Nephron progenitor cell (in vitro differentiated cells): ENCODE measurements at regions not wholly inside any gene's neighbourhood (a gene's known extent, or its start where the extent isn't known, plus 50 kb on each side); places are given as distances from the start of the nearest gene placed in this dataset.

Experiments used
- DNase-seq: peaks from one replicate; pipeline ENCODE4 v3.0.0; 2021
- H3K27ac Mint-ChIP-seq: 2 replicates; pipeline ENCODE4 v1.8.0; 2021; ENCODE audit warnings: mild to moderate bottlenecking, moderate library complexity, mixed read lengths
- H3K27me3 Mint-ChIP-seq: 2 replicates; pipeline ENCODE4 v1.8.0; 2021; ENCODE audit warnings: mild to moderate bottlenecking, low read depth, mixed read lengths; ENCODE audit not compliant: poor library complexity
- H3K36me3 Mint-ChIP-seq: 2 replicates; pipeline ENCODE4 v1.8.0; 2021; ENCODE audit warnings: low read depth, mixed read lengths
- H3K4me1 Mint-ChIP-seq: 2 replicates; pipeline ENCODE4 v1.8.0; 2021; ENCODE audit warnings: mixed read lengths
- H3K4me3 Mint-ChIP-seq: 2 replicates; pipeline ENCODE4 v1.8.0; 2021; ENCODE audit warnings: mild to moderate bottlenecking, moderate library complexity, mixed read lengths
- H3K9me3 Mint-ChIP-seq: 2 replicates; pipeline ENCODE4 v1.8.0; 2021; ENCODE audit warnings: mild to moderate bottlenecking, moderate library complexity, mixed read lengths
- CTCF ChIP-seq: fragments of 200-600 bp; sonication (generic); IDR thresholded peaks from 2 replicates; pipeline ENCODE4 v1.5.0; 2021; ENCODE audit warnings: antibody characterized with exemption

GRCh38 chr6:40082278-40083043 is 148.2 kb upstream of the MOCS1 start:
- Mint-ChIP-seq H3K4me1 (no peaks in the 10 kb centered on the region), H3K36me3 (no peaks in the 10 kb centered on the region), H3K4me3 (no peak overlapping the region), H3K27me3 (peaks cover 6% of the 10 kb centered on the region), H3K27ac (no peak overlapping the region), H3K9me3 (no peaks in the 10 kb centered on the region)
- no peak for TF ChIP-seq CTCF
- DNase-seq = no peak

GRCh38 chr6:40077736-40078135 is 143.5 kb upstream of the MOCS1 start:
- TF ChIP-seq CTCF = no peak
- Mint-ChIP-seq H3K36me3 (no peaks in the 10 kb centered on the region), H3K4me1 (peaks cover 11% of the 10 kb centered on the region), H3K27me3 (peaks cover 9% of the 10 kb centered on the region), H3K9me3 (no peaks in the 10 kb centered on the region), H3K27ac (no peak overlapping the region), H3K4me3 (no peak overlapping the region)
- no peak for DNase-seq

GRCh38 chr6:40077315-40077714 is 143.1 kb upstream of the MOCS1 start:
- no peak for TF ChIP-seq CTCF
- H3K4me1 Mint-ChIP-seq = peaks cover 11% of the 10 kb centered on the region
- DNase-seq = no peak
- H3K27me3 Mint-ChIP-seq = peaks cover 12% of the 10 kb centered on the region
- no peaks in the 10 kb centered on the region for H3K36me3 Mint-ChIP-seq
- H3K9me3 Mint-ChIP-seq = no peaks in the 10 kb centered on the region
- H3K4me3 Mint-ChIP-seq = no peak overlapping the region
- H3K27ac Mint-ChIP-seq = no peak overlapping the region

GRCh38 chr6:40075056-40075590 is 140.9 kb upstream of the MOCS1 start:
- Mint-ChIP-seq H3K4me3 (no peak overlapping the region), H3K4me1 (peaks cover 11% of the 10 kb centered on the region), H3K27me3 (peaks cover 6% of the 10 kb centered on the region), H3K9me3 (no peaks in the 10 kb centered on the region), H3K36me3 (no peaks in the 10 kb centered on the region), H3K27ac (no peak overlapping the region)
- no peak for DNase-seq
- no peak for TF ChIP-seq CTCF

GRCh38 chr6:40074306-40075055 is 140.2 kb upstream of the MOCS1 start:
- peak overlapping the region; percentile 5 for H3K27ac Mint-ChIP-seq

More at GRCh38 chr6:40074306-40075055, 140.2 kb upstream of the MOCS1 start:
- Mint-ChIP-seq H3K4me3 (no peak overlapping the region), H3K36me3 (no peaks in the 10 kb centered on the region), H3K27me3 (peaks cover 6% of the 10 kb centered on the region), H3K4me1 (peaks cover 11% of the 10 kb centered on the region), H3K9me3 (no peaks in the 10 kb centered on the region)
- TF ChIP-seq CTCF = no peak
- no peak for DNase-seq
